Keratinocyte (primary cell): ENCODE measurements at regions not wholly inside any gene's neighbourhood (a gene's known extent, or its start where the extent isn't known, plus 50 kb on each side); places are given as distances from the start of the nearest gene placed in this dataset.

Experiments used
- CTCF ChIP-seq, 3 experiments: IDR thresholded peaks in 1 of 3; conservative IDR thresholded peaks in 1 of 3; optimal IDR thresholded peaks in 1 of 3; 2 replicates in 2 of 3; 3 replicates in 1 of 3; pipeline versions ENCODE3 to v1.5.1; 2011; ENCODE audit warnings: low read length in 3 of 3, mild to moderate bottlenecking in 3 of 3, moderate library complexity in 2 of 3, control low read depth in 1 of 3, inconsistent platforms in 1 of 3; ENCODE audit not compliant: insufficient read depth in 2 of 3; ENCODE audit errors: extremely low read depth in 1 of 3
- EZH2 ChIP-seq: IDR thresholded peaks from one replicate; pipeline ENCODE4 v1.6.1; 2012; ENCODE audit warnings: inconsistent platforms, mild to moderate bottlenecking, low read length, moderate library complexity

GRCh38 chr12:110796952-110797351 lies 49.8 kb upstream of the CCDC63 start:
- TF ChIP-seq CTCF (optimal IDR thresholded peaks at IDR 0.05 in 1 of 3, IDR thresholded peaks at IDR 0.05 in 1 of 3, conservative IDR thresholded peaks at IDR 0.05 in 1 of 3; ENCODE audit: extremely low read depth in 1 of 3, insufficient read depth in 2 of 3, low read length in 3 of 3) (no peak), EZH2 (no peak)
